GM19455 (cell line): ENCODE measurements at regions not wholly inside any gene's neighbourhood (a gene's known extent, or its start where the extent isn't known, plus 50 kb on each side); places are given as distances from the start of the nearest gene placed in this dataset.
"Not testable (repeated sequence)": the region's sequence is repeated elsewhere in the genome, so short reads cannot be mapped to it uniquely, and the experiment has no call there.

ENCODE experiments used
- ATAC-seq: cut with Tn5 transposase; IDR thresholded peaks from one replicate; pipeline ENCODE4 v1.9.1; 2021; ENCODE audit not compliant: unreplicated experiment

DNA sequence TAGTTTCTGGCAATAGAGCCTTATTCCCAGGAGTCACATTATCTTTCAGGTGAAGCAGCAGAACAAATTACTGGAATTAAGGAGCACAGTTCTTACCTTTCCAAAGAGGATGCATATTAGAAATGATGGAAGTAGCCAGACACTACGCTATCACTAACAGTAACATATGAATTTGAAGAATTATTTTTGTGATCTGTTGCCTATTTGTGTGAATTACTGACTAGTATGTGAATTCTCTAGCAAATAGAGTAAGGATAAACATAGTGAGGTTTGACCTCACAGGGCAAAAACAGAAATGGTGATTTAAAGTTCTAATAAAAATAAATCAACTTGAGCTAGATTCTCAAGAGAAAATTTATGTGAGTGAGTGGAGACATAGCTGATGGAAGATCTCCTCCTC lies 1299.3 kb downstream of the XPNPEP1 start:
- ATAC-seq: no peak

- ATAC-seq: no peak
Measured at GRCh38 chr10:108620821-108621534, 1302.3 kb downstream of the XPNPEP1 start.

- no peak for ATAC-seq
Measured at GRCh38 chr10:108616559-108617285, 1306.6 kb downstream of the XPNPEP1 start.

GRCh38 chr10:108615576-108616320 lies 1307.6 kb downstream of the XPNPEP1 start:
- ATAC-seq: no peak

GRCh38 chr10:108612485-108612884 lies 1310.8 kb downstream of the XPNPEP1 start:
- ATAC-seq: no peak

GRCh38 chr10:108608860-108609259 lies 1314.5 kb downstream of the XPNPEP1 start:
- no peak for ATAC-seq

DNA sequence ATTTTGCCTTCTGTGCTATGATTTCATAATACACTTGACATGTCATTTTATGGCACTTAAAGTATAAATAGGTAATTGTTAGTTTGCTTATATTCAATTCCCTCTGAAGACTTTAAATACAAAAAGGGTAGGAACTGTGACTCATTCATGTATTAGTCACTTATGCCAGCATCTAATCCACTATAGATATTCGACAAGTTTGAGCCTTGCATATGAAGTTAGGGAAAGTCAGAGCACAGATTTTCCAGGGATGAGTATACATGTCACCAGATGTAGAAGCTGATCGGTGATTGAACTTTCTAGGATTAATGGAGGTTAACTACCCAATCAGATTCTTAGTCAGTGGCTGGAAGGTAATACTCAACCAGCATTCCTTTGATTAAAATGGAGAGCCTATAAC lies 1321.5 kb downstream of the XPNPEP1 start:
- ATAC-seq: no peak

DNA sequence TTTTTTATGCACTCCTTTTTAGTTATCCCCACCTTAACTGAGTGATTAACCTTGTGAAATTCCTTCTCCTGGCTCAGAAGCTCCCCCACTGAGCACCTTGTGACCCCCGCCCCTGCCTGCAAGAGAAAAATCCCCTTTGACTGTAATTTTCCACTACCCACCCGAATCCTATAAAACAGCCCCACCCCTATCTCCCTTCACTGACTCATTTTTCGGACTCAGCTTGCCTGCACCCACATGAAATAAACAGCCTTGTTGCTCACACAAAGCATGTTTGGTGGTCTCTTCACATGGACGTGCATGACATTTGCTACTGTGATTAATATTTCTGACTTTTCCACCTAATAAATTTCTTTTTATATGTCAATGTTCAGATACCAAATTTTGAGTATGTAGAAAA lies 1322.8 kb downstream of the XPNPEP1 start:
- ATAC-seq: not testable (repeated sequence)

- not testable (repeated sequence) for ATAC-seq
Measured at GRCh38 chr10:108599317-108599716, 1324.0 kb downstream of the XPNPEP1 start.

GRCh38 chr10:108598831-108599230 lies 1324.5 kb downstream of the XPNPEP1 start:
- no peak for ATAC-seq

GRCh38 chr10:108598320-108598695 lies 1325.0 kb downstream of the XPNPEP1 start:
- no peak for ATAC-seq

DNA sequence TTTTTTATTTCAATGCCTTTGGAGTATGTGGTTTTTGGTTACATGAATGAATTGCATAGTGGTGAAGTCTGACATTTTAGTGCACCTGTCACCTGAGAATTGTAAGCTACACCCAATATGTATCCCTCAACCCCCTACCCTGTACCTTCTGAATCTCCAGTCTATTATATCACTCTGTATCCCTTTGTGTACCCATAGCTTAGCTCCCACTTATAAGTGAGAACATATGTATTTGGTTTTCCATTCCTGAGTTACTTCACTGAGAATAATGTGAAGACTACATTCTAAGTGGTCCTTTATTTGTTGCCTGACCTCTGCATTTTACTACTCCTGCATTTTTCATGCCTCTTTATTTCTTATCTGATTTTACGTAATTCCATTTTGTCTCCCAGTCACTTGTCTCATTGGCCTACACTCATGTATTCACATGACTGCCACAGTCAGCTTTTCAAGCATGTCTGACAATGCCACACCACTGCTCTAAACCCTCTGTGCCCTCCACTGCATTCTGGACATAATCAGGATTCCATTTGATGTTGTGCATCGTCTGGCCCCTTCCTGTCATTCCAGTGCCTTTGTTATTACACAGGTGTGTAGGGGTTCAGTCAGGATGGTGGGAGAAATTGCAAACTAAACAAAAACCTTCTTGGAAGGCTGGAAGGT lies 1325.5 kb downstream of the XPNPEP1 start:
- no peak for ATAC-seq

DNA sequence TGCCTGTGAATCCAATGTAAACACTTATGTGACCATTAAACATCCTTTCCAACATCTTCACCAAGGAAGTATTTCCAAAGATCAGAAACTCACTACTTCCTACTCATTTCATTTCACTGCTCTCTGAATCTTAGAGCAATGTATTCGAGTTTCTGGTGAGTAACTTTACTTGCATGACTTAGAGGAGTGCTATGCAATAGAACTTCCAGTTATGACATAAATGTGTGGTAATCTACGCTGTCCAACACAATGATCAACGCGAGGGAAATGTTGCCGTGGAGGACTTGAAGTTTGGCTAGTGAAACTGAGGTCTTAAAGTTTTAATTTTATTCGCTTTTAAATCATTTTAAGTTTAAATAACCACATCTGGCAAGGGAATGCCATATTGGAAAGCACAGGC lies 1326.3 kb downstream of the XPNPEP1 start:
- no peak for ATAC-seq

DNA sequence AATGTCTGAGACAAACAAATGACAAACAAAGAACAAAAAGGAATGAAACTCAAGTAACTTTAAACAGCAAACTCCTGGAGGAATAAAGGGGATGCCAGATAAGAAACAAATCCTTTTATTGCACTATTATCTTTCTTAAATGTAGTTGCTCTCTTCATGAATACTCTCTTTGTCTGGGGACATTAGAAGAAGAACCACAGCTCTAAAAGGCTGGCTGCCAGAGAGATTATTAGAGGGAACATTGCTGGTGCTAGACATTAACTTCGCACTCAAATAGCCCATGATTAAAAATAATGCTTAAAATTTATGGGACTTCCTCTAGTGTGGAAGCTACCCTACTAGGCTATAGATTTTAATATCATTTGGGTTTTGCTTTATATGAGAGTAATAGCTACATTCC lies 1330.4 kb downstream of the XPNPEP1 start:
- ATAC-seq: no peak

- no peak for ATAC-seq
Measured at GRCh38 chr10:108591417-108591816, 1331.9 kb downstream of the XPNPEP1 start.

GRCh38 chr10:108586424-108586823 lies 1336.9 kb downstream of the XPNPEP1 start:
- ATAC-seq: no peak

GRCh38 chr10:108583877-108584276 lies 1339.4 kb downstream of the XPNPEP1 start:
- ATAC-seq: no peak

- ATAC-seq: no peak
Measured at GRCh38 chr10:108582888-108583287, 1340.4 kb downstream of the XPNPEP1 start.

- ATAC-seq: no peak
Measured at GRCh38 chr10:108582387-108582786, 1340.9 kb downstream of the XPNPEP1 start.

DNA sequence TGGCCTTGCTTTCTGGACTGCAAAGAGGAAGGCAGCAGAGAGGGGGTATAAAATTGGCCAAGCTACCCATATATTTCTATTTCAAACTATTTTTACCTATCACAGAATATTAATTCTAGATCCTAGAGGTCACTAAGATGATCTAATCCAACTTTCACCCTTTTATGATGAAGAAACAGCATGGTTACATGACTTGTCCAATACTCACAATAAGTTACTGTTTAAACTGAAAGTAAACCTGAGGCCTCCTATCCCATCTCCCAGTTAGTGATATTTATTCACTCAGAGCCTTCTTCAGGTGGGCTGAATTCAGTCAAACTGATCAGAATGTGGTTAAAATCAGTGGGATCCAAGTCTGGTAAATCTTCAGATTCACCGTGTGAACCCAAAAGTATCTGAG lies 1345.1 kb downstream of the XPNPEP1 start:
- ATAC-seq: no peak

GRCh38 chr10:108574233-108574632 lies 1349.1 kb downstream of the XPNPEP1 start:
- ATAC-seq: no peak
